DMS79 (cell line): ENCODE measurements at regions not wholly inside any gene's neighbourhood (a gene's known extent, or its start where the extent isn't known, plus 50 kb on each side); places are given as distances from the start of the nearest gene placed in this dataset.

ENCODE experiments used
- DNase-seq: peaks from one replicate; lab custom pipeline; 2025; lab: John Stamatoyannopoulos, UW

DNA sequence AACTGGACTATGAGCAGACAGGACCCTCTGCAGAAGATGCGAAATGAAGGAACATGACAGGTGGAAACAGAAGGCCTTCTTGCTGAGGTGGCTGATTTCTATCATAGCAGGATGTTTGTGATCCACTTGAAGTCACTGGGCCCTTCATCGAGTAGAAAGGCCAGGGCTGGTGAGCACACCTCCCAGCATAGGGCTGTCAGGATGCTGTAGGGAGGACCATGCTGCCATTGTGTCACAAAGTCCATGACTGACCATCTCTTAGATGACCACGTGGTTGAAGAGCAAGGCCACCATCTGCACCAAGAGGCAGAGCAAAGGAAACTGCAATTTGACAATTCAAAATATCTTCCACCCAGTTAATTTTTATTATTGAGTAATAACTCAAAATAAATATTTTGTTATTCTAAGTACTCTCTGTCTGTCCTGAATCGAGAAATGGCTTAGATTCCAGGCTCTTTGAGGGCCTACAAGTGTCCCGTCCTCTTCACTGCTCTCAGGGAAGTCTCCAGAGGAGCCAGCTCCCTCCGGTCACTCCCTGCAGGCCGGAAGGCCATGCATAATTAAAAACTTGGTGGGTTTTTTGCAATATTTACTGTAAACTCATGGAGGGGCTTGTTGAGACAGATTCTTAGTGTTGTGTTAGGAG, 249.3 kb upstream of the ZMIZ1 start:
- DNase-seq = peak; percentile 1

DNA sequence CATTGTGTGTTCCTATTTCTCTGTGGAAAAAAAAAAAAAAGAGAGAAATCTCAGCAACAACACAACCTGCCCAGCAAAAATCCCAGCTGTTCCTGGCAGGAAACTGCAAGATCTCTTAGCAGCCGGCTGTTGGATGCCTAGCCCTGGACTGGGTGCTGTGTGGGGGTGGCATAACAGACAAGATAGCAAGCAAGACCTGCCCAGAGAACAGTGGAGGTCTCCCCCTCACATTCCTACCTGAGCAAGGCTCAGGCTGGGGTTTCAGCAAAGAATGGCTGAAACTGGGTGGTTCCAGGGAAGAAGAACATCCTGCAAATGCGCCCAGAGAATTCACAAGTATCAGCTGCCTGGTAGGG, 248.8 kb upstream of the ZMIZ1 start:
- DNase-seq = no peak

DNA sequence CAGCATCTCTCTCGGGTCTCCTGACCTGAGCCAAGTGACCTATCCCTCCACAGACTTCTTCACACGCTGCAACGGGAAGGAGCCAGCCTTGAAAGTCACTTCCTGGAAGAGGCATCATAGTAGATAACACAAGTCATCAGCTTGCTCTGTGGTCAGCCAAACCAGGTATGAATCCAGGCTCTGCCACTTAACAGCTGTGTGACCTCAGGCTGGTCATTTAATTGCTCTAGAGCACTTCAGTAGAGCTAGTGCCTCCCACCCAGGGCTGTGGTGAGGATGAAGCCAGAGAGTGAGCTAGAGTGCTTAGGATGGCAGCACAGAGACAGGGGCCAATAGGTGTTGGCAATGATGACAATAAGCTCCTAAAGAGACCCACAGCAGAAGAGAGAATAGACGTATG, 247.7 kb upstream of the ZMIZ1 start:
- DNase-seq = no peak

DNA sequence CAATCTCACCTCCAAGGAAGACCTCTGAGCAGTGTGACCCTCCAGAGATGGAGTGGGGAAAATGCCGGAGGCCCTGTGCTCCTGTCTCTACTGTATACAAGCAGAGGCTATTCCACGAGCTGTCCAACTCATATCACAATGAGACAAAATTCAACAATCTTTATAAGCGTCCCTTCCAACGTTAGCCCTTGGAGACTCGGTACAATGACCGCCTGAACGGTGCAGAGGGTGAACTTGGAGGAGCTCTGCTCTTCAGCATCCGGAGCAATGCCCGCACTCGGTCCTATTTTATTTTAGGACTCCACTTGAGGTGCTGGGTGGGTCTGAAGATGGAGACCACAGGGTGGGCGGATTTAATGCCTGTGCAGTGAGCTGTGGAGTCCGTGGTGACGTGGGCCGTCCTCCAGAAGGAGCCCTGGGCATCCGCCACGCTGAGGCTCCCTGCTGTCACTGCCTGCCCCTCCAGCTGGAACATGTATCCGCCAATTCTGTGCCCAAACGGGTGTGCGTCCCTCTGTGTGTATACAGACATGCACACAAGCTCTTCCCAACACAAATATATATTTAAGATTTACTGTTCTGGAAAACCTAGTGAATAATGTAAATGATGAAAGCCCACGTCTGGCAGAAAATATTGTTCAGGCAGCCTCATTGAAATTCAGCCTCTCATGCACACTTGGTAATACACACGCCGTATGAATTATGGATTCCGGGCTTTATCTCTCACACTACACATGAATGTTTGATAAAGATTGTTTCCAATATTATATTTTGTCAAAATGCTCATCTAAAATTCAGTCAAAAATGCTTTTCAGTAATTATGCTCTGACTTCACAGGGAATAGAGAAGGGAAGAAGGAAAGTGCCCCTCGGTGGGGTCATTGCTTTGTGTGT, 239.9 kb upstream of the ZMIZ1 start:
- DNase-seq = no peak

DNA sequence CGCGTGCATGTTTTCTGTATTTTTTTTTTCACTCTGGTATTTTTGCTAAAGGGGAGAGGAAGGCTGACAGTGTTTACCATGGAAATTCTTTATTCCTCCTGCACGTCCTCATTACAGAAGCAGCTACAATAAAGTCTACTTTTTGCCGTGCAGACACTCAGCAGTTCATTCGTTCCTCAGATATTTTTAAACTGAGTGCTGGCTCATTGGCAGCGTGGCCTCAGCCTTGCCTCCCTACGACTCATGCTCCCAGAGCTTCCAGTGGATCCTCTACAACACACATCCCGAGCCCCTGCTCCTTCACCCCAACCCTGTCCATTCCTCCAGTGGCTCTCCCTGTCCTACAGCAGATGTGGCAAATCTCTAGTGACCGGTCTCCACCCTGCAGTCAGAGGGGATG, 239.2 kb upstream of the ZMIZ1 start:
- DNase-seq = no peak

DNA sequence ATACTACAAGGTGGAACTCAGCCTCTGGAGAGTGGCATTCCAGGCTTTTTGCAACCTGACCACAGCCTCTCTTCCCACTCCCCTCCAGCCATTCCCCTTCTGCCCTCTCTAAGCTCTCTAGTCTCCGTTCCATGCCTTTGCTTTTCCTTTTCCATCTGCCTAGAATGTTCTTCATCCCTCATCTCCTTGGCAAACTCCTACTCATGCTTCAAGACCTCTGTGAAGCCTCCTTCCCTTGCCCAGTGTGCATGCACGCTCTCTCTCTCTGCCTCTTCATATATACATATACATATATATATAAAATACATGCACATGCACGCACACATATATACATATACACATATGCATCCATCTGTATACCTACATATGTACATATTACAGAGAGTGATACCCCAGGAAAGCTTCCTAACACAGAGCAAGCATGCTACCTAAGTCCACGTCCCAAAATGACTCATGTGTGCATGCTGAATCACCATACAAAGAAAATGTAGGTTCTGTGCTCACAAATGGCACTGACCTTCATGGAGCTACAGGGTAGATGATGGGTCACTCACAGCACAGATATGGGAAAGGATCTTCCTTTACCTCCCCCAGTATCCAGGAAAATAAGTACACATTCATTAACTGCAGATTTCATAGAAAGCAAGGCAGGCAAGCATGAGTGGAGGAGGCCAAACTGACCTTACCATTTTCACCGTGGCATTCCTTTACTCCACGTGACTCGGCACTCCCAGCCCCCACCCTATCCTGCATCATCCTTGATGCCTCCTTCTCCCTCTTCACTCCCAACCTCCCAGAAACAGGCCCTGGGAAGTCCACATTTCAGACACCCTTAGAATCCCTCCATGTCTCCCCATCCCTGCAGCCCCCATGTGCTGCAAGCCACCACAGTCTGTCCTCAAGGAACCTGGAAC, 238.4 kb upstream of the ZMIZ1 start:
- DNase-seq = no peak

DNA sequence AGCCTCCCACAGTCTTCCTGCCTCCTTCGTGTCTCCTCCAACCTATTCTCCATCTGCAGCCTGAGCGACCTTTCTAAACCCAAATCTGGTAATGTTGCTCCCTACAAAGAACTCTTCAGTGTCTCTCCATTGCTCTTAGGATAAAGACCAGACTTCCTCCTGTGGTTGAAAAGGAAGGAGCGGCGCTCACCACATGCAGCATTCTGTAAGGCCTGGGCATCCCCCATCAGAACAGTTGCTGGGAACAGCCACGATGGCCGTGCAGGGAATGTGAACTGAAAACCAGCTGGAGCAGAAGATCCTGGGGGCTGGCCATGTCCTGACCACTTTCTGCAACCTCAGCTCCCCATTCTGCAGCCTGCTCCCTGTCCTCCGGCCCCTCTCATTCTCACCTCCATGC, 237.8 kb upstream of the ZMIZ1 start:
- DNase-seq = no peak

DNA sequence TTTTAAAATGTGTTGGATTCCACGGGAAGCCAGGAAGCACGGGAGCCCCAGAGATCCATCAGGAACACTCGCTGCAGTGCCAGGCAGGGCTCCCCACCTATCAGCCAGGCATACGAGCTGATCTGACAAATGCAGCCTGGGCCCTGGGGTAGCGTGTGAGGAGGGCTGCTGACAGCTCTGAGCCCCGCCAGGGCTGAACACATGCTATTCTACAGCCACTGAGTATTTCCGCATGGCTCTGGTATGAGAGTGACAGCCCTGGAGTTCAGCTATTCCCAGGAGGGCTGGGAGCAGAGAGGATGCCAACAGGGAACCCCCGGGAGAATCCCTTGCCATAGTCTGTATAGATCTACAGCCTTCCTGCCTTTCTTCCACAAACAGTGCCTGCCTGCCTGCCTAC, 237.3 kb upstream of the ZMIZ1 start:
- no peak for DNase-seq

DNA sequence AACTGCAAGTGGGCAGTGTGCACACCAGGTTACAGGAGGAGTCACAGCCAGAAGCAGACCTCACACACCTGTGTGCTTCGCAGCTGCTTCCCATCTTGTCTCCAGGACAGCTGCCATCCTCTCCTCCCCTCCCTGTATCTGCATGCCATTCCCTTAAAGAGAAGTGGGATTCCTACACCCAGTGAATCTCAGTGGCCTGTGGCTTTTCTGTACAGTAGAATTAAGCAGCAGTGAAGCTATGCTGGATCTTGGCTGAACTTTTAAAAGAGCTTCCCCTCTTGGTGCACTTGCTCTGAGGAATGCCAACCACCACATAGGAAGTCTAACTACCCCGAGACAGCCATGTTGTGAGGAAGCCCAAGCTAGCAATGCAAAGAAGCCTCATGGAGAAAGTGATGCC, 236.5 kb upstream of the ZMIZ1 start:
- DNase-seq = no peak

DNA sequence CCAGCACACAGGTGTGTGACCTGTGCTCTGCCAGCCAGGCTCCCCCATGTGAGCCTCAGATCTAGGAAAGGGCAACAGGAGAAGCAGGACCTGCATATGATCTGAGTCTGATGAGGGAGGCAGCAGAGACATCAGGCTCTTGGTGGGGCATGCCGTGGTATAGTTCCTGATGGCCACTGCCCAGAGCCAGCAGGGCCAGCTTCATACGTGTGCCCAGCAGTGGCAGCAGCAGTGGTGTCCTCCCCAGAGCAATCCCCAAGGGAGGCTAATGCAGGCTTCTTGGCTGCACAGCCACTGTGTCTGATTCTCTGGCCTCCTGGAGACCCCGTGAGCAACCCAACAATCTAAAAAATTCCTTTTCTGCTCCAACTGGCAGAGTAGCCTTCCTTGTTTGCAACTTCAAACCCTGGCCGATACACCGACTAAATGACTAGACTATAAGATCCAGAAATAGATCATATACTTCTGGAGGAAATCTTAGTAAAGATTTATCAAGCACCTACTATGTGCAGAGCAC, 230.6 kb upstream of the ZMIZ1 start:
- no peak for DNase-seq

DNA sequence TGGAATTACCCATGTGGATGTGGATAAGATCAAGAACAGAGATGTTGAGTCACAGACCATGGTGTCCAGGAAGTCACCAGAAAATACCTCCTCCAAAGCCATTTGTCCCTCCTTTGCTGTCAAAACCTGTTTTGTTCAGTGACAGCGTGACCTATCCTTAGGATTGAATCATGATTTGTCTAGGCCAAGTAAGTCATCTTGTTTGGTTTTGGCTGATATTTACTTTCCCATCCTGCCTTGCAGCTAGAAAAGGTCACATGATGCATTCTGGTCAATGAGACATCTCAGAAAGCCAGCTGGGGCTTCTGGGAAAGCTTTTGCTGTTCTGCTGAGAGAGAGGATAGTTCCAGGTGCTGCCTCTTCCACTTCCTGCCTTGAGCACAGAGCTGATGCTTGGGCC, 225.3 kb upstream of the ZMIZ1 start:
- DNase-seq = no peak

DNA sequence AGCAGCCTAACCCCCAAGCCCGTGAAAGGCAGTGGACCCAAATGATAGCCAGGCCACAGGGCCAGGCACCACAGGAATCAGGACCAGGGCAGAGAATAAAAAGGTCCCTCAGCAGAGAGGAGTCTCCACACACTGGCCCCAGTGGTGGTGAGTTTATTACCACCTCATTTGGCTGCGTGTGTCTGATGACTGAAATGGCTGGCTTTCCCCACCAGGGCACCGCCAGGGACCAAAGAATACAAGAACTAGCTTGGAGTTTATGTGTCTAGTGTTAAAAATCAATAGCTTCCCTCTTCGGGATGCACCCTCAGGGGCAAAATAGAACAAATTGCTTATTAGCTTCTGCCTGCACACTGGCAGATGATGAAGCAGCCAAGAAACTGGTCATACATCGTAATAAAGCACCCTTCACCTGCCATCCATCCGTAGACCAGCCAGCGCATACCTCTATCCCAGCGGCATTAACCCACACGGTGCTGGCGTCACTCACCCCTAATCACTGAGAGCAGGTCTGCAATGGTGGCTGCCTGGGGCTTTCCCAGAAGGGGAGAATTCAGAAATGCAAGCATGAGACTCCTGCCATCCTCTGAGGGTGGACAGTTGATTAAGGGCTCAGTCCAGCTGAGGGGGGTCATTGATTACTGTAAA, 223.7 kb upstream of the ZMIZ1 start:
- DNase-seq = peak; percentile 81

DNA sequence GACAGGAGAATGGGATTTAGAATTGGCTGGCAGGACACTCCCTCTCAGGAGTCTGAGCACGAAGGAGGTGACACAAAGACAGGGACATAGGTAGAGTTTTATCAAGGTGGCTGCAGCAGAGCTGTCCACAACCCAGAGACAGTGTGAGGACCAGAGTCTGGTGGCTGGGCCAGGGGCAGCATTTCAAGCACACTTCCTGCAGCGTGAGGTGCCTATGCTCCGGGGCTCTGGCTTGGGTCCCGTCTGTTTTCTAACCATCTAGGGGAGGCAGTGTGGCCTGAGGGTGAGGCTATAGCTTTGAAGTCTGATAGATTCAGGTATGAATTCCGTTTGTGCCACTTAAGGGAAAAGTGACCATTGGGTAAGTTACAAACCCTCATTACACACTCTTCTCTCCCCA, 222.7 kb upstream of the ZMIZ1 start:
- no peak for DNase-seq

DNA sequence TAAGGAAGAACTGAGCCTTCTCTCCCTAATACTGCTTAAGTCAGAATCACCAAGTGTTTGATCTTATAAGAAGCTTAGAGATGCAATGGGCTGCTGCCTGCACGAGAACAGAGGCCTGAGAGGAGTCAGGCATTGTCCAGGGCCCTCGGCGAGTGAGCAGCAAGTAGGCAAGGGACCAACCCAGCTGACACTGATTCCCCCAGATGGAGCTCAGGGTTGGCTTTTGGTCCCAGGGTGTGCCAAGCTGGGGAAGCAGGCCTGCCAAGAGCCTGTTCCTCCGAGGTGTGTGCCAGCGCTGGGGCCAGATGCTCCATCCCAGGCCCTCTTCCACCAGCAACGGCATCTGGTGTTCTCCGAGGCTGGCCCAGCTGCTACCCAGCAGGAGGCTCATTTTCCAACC, 222.0 kb upstream of the ZMIZ1 start:
- DNase-seq = no peak

DNA sequence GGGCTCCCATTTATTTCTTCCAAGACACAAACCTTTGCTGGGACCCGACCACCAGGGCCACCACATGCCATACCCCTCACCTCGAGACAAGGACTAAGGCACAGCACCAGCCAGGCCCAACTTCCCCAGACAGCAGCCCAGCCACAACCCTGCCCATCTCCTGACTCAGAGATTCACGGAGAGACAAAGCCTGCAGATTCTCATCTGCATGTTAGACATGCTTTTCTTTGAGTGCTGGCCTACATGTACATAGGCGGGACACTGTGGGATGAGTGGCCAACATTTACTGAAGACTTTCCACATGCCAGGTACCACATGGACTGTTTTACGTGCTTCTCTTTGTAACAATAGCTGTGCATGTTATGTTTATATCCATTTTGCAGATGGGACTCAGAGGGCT, 221.3 kb upstream of the ZMIZ1 start:
- DNase-seq = no peak

DNA sequence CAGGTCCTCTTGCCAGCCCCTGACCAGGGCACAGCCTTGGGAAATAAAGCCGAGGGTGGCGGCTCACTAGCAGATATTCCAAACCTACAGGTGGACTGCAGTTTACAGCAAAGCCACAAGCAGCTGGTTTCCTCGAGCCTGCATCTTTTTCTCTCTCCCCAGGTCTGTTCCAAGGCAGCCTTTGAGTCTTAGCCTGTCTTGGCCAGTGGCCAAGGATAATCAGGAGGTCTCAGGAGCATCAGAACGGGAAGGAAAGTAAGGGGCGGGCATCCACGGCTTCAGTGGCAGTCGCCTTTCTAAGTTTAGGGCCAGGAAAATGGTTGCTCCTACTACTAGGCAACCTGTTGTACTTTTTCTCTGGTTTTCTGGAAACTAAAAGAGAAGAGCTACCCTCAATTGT, 219.7 kb upstream of the ZMIZ1 start:
- peak; percentile 52 for DNase-seq

DNA sequence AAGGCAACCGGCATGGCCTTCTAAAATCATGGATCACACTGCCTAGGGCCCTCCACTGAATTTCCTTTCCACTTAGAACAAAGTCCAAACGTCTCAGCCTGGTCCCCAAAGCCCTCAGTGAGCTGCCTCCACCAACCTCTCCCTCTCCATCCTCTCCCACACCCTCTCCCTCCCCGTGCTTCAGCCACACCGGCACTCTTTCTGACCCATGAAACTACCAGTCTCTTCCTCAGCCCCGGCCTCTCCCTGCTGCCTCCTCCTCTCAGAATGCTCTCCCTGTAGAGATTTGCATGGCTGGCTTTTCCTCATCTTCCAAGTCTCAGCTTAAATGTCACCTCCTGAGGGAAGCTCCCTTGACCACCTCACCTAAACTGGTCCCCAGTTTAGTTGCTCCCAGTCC, 219.0 kb upstream of the ZMIZ1 start:
- DNase-seq = no peak

DNA sequence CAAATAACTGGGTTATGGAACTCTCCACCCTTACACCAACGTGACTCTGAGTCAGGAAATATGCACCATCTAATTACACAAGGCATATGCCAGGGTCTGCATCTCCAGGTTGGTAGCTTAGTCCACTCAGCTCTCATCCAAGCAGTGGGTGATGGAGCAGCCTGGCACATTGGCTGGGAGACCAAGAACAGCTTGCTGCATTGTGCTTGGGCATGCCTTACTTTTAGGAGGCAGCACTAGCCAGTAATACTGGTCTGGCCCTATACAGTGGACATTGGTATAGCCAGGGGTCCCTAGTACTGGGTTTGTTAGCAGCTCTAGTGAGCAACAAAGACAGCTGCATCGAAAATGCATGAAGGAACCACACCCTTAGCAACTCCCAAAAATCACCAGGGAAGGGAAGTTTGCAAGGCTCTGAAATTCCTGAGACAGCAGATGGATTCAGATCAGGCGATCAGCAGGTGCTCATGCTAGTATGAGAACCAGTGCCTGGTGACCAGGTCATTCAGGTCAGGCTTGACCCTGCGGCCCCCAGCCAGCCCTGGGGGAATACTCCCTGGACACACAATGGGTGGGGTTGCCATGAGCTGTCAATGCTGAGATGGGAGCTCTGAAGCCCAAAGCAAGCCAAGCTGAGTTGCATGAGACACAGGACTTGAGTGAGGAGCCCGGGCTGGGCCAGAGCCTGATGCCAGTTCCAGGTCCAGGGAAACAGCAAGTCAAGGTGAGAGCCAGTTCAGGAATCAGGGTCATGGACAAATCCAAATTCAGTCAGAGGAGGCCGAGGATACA, 217.9 kb upstream of the ZMIZ1 start:
- DNase-seq = no peak

DNA sequence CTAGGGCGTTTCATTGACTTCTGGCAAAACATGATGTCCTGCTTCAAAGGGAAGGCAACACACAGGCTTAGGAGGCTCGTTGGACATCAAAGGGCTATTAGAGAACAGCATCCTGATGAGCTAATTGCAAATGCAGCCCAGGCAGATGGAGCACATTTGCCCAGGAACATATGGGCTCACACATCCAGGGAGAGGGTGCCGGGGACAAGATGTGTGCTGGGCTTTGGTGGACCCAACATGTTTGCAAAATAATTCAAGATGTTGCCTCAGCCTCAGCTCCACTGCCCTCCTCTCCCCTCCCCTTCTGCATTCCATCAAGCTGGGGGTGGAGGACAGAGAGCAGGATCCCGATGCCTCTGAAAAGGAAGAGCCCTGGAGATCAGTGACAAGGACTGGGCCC, 217.1 kb upstream of the ZMIZ1 start:
- no peak for DNase-seq

DNA sequence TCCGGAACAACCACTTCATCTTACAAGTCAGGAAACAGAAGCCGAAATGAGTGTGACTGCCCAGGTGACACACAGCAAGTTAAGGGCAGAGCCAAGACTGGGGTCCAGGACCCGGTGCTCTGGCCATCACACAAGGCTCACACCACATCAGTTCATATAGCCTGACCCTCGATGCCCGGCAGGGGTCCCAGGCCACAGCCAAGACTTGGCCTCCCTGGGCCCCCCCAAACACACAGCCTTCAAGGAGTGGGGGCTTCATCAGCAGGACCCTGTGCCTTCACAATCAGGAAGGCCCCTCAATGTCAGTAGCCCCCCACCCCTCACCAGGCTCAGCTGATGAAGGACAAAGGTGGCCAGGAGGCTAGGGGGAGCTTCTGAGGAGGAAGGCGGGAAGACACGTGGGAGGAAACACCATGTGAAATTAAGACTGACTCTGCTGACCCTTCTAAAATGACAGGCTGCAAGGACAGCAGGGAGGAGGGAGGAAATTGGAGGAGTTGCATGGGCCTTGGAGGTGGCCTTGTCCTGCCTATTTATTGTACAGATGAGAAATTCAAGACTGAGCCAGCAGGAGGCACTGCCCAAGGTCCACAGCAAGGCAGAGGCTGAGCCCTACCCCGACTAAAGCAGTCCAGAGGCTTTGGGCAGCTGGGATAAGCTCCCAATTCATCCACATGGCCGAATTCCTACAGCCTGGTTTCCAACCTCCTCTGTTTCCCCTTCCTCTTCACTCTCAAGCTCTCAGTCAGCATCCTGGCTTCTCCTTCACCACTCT, 216.1 kb upstream of the ZMIZ1 start:
- DNase-seq = no peak
